Pancreas (tissue), 10 donors: ENCODE measurements at regions not wholly inside any gene's neighbourhood (a gene's known extent, or its start where the extent isn't known, plus 50 kb on each side); places are given as distances from the start of the nearest gene placed in this dataset.

Source experiments
- ATAC-seq, 4 donors: fragments of 200-7000 bp; cut with Tn5 transposase; one replicate each; pipeline versions ENCODE4 v1.8.0 to v1.9.1; 2020; ENCODE audit warnings: mild to moderate bottlenecking in 4 of 4, moderate library complexity in 4 of 4
- DNase-seq, 6 donors: peaks; one replicate each; pipeline ENCODE4 v3.0.0-alpha.2; 2020
- FAIRE-seq: peaks from 2 replicates; lab custom pipeline; 2012; peaks lifted over from hg19 to GRCh38; lab: Jason Lieb, UNC
- H3K27ac ChIP-seq, 4 donors: fragments of 200-600 bp; sonication (generic); 1 replicate in 3 of 4; 2 replicates in 1 of 4; pipeline versions ENCODE4 v1.5.0 to v1.8.0; 2020
- H3K27me3 ChIP-seq, 4 donors: fragments of 200-600 bp; one replicate each; pipeline ENCODE4 v1.8.0; 2021
- H3K36me3 ChIP-seq, 3 donors: fragments of 200-600 bp; sonication (generic) in 1 of 3; one replicate each; pipeline versions ENCODE4 v1.5.0 to v1.8.0; 2020 to 2021
- H3K4me1 ChIP-seq, 3 donors: fragments of 200-600 bp; one replicate each; pipeline ENCODE4 v1.8.0; 2021
- H3K4me3 ChIP-seq, 4 donors: fragments of 200-600 bp; sonication (generic) in 2 of 4; one replicate each; pipeline versions ENCODE4 v1.5.0 to v1.8.0; 2020 to 2021
- H3K9me3 ChIP-seq, 4 donors: fragments of 200-600 bp; one replicate each; pipeline ENCODE4 v1.8.0; 2021
- WGBS, 2 donors: extraction: QIAGEN DNeasy Blood & Tissue Kit; methylation state at CpG; one replicate each; pipeline ENCODE4 v1.1.7; 2013; 5-methylcytosine and 5-hydroxymethylcytosine counted together
- intact Hi-C, 3 donors: fragments of 100-400 bp; cut with DNase I; formaldehyde crosslinking; loops; one replicate each; pipeline versions ENCODE4 v1.11.1 to v1.14.2; 2022
- TF ChIP-seq, protein P1 (sequence below), 4 donors: fragments of 200-600 bp; sonication (generic) in 3 of 4; IDR thresholded peaks; one replicate each; pipeline versions ENCODE4 v1.5.0 to v1.8.0; 2021; ENCODE audit warnings: antibody characterized with exemption in 4 of 4
- donor health status: healthy with polysubstance abuse.
- donor health status: DM: no; HTN: no; CAD: no; lungs with moderate emphysema.
- donor health status: DM: no; HTN: no; CAD: no.
- donor health status: control.
- donor health status: control.
- donor health status: Bipolar disorder and iron deficiency.
- donor health status: DM: yes; HTN: yes; CAD: no.
- donor health status: DM: no; HTN: no; CAD: no.
- donor health status: DM: no; HTN: no; CAD: no.
- donor health status: DM: yes; HTN: yes; CAD: no.

DNA sequence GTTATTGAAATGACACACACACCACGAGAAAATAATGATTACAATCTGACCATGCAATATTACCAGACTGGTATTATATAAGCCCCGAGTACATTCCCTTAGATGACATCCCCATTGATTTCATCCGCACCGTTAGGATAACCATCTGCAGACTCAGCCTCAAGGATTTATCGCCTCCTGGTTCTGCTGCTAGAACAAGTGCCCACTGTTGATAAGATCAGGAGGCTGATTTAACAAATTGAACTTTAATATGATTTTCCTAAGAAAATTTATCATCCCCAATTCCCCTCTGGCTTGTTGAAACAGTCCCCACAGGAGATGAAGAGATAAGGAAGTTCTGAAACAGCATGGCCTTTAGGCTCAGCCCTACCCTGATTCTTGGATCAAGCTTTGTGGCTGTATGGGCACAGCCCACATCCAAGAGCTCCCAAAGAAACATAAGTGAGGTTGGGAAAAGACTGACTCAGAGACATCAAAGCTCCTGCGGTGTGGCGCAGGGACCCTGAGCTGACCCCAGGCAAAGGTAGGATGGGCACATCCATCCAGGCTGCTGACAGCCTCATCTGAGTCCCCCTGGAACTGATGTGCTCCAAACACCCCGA is 59.2 kb upstream of the CHCHD3 start:
- TF ChIP-seq, protein P1, sequence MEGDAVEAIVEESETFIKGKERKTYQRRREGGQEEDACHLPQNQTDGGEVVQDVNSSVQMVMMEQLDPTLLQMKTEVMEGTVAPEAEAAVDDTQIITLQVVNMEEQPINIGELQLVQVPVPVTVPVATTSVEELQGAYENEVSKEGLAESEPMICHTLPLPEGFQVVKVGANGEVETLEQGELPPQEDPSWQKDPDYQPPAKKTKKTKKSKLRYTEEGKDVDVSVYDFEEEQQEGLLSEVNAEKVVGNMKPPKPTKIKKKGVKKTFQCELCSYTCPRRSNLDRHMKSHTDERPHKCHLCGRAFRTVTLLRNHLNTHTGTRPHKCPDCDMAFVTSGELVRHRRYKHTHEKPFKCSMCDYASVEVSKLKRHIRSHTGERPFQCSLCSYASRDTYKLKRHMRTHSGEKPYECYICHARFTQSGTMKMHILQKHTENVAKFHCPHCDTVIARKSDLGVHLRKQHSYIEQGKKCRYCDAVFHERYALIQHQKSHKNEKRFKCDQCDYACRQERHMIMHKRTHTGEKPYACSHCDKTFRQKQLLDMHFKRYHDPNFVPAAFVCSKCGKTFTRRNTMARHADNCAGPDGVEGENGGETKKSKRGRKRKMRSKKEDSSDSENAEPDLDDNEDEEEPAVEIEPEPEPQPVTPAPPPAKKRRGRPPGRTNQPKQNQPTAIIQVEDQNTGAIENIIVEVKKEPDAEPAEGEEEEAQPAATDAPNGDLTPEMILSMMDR (IDR thresholded peaks at IDR 0.05) = no peak
- no peak for ATAC-seq
- no peak for FAIRE-seq
- intact Hi-C loops = no loop called here
- H3K4me3 ChIP-seq = no peak overlapping the region
- H3K27ac ChIP-seq = no peak overlapping the region
- H3K36me3 ChIP-seq = no peaks in the 10 kb centered on the region
- no peaks in the 10 kb centered on the region for H3K27me3 ChIP-seq
- no peaks in the 10 kb centered on the region for H3K4me1 ChIP-seq
- DNase-seq = no peak
- 67 to 76% methylated on average over 8 of the region's 8 CpGs for WGBS, 2 donors
- no peaks in the 10 kb centered on the region for H3K9me3 ChIP-seq

DNA sequence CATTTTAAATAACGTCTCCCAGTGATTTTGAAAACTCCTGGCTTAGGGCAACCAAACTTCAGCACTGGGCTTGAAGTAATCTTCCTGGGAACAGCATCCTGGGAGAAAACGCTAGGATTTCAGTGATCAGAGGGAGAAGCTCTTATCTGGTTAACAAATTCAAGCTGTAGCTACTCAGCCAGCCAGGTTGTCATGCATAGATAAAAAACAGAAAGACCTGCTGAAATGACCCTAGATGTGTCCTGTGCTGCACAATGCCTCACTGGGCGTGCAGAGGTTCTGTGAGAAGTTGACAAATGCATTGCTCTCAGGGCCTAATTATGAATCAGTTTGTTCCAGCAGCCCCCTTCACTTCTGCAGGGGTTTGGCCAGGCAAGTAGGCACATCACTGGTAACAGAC is 68.9 kb upstream of the CHCHD3 start:
- no peak for DNase-seq
- TF ChIP-seq, protein P1 (IDR thresholded peaks at IDR 0.05) = no peak
- no peaks in the 10 kb centered on the region for H3K27me3 ChIP-seq
- WGBS, 2 donors = 62 to 72% methylated on average over 3 of the region's 3 CpGs
- no peak for ATAC-seq
- no peaks in the 10 kb centered on the region for H3K4me1 ChIP-seq
- H3K36me3 ChIP-seq = no peaks in the 10 kb centered on the region
- FAIRE-seq = no peak
- H3K27ac ChIP-seq = no peak overlapping the region
- H3K4me3 ChIP-seq = no peak overlapping the region
- no peaks in the 10 kb centered on the region for H3K9me3 ChIP-seq
- intact Hi-C loops = no loop called here

DNA sequence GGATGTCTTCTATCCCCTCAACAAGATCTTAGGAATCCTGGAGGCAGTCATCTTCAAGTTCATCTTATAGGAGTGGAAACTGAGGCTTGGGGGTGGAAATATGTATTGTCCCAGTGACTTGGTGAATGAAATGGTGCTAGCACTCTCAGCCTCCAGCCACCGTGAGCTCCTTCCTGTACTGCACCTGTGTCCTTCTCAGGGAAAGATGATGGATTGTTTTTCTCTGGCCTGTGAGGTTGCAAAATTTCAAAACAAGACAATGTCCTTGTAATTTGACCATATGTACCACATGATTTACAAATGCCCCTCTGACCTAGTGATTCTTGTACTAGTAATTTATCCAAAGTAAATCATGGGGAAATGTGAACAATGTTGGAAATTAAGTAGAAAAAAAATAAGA is 71.0 kb upstream of the CHCHD3 start:
- 11 to 12% methylated on average over 1 of the region's 1 CpG for WGBS, 2 donors
- Histone ChIP-seq H3K9me3 (no peaks in the 10 kb centered on the region), H3K27me3 (no peaks in the 10 kb centered on the region), H3K27ac (no peak overlapping the region), H3K4me1 (no peaks in the 10 kb centered on the region), H3K4me3 (no peak overlapping the region), H3K36me3 (no peaks in the 10 kb centered on the region)
- DNase-seq = no peak
- FAIRE-seq = no peak
- TF ChIP-seq, protein P1 (IDR thresholded peaks at IDR 0.05) = no peak
- intact Hi-C loops = no loop called here
- ATAC-seq = peak in 3 of 4 donors; percentile 11 to 53 (median 32)

DNA sequence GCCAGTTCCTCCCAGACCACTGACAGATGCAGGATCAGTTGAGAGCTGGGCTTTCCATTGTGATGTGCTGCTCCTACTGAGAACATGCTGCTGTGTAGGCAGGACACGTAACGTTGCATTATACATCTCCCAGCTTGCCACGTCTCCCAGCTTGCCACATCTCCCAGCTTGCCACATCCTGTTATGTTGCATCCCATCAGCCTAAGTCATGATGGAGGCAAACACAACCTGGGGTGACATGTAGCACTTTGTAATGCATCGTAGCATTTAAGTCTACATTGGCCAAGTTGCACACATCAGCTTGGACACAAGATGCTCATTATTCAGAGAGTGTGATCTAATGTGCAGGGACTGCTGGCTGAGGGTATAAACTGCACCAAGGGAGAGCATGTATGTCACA is 73.3 kb upstream of the CHCHD3 start:
- no peak overlapping the region for H3K4me3 ChIP-seq
- FAIRE-seq = no peak
- H3K4me1 ChIP-seq = no peaks in the 10 kb centered on the region
- no peaks in the 10 kb centered on the region for H3K9me3 ChIP-seq
- DNase-seq = no peak
- H3K36me3 ChIP-seq = no peaks in the 10 kb centered on the region
- 77 to 84% methylated on average over 4 of the region's 4 CpGs for WGBS, 2 donors
- no peak overlapping the region for H3K27ac ChIP-seq
- intact Hi-C loops = no loop called here
- no peak for ATAC-seq
- TF ChIP-seq, protein P1 (IDR thresholded peaks at IDR 0.05) = no peak
- no peaks in the 10 kb centered on the region for H3K27me3 ChIP-seq

DNA sequence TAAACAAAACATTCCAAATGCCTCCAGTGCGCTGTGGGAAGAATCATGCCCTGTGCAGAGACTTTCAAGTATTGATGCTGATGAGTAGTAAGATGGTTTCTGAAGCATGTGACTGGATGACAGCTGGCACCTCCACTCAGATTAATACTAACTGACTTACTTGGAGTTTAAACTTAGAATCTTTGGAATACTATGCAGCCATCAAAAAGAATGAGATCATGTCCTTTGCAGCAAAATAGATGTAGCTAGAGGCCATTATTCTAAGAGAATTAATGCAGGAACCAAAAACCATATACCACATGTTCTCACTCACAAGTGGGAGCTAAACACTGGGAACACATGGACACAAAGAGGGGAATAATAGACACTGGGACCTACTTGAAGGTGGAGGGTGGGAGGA is 73.8 kb upstream of the CHCHD3 start:
- DNase-seq = no peak
- no peak for ATAC-seq
- Histone ChIP-seq H3K27ac (no peak overlapping the region), H3K9me3 (no peaks in the 10 kb centered on the region), H3K4me3 (no peak overlapping the region), H3K36me3 (no peaks in the 10 kb centered on the region), H3K27me3 (no peaks in the 10 kb centered on the region), H3K4me1 (no peaks in the 10 kb centered on the region)
- FAIRE-seq = no peak
- intact Hi-C loops = no loop called here
- TF ChIP-seq, protein P1 (IDR thresholded peaks at IDR 0.05) = no peak
- 96 to 98% methylated on average over 1 of the region's 1 CpG for WGBS, 2 donors
